H1 (cell line): ENCODE measurements at regions not wholly inside any gene's neighbourhood (a gene's known extent, or its start where the extent isn't known, plus 50 kb on each side); places are given as distances from the start of the nearest gene placed in this dataset.

Experiments used
- CTCF ChIA-PET: fragments of 300-600 bp; sonication (Branson Sonifier 250); formaldehyde crosslinking; loops from one replicate; lab custom pipeline; 2021; ENCODE audit not compliant: partially characterized antibody; lab: Charles Lee
- POLR2A ChIA-PET: fragments of 300-600 bp; sonication (Branson Sonifier 250); formaldehyde crosslinking; loops from one replicate; lab custom pipeline; 2021; ENCODE audit warnings: inconsistent platforms; ENCODE audit not compliant: partially characterized antibody; lab: Charles Lee
- DNase-seq, 2 experiments: peaks; one replicate each; pipeline versions ENCODE4 v3.0.0 to v3.0.0-alpha.2; 2010 to 2022; ENCODE audit warnings: low spot score in 2 of 2, low read depth in 1 of 2, mixed read lengths in 1 of 2
- FAIRE-seq: peaks from 2 replicates; lab custom pipeline; 2011; peaks lifted over from hg19 to GRCh38; lab: Jason Lieb, UNC
- H2AFZ ChIP-seq: 2 replicates; pipeline ENCODE4 v1.8.1; 2012; ENCODE audit warnings: low read length, inconsistent platforms
- H2AK5ac ChIP-seq: 2 replicates; pipeline ENCODE4 v1.6.1; 2013; ENCODE audit warnings: low read depth, low read length
- H2BK120ac ChIP-seq: replicated peaks from 2 replicates; pipeline ENCODE3; 2013; ENCODE audit warnings: low read depth, low read length, inconsistent platforms
- H2BK12ac ChIP-seq: 2 replicates; pipeline ENCODE4 v1.6.1; 2013; ENCODE audit warnings: low read depth, low read length
- H2BK15ac ChIP-seq: 2 replicates; pipeline ENCODE4 v1.6.1; 2013; ENCODE audit warnings: low read length
- H2BK20ac ChIP-seq: 2 replicates; pipeline ENCODE4 v1.6.1; 2013; ENCODE audit warnings: low read length
- H2BK5ac ChIP-seq: 2 replicates; pipeline ENCODE4 v1.6.1; 2013; ENCODE audit warnings: low read depth, low read length
- H3K14ac ChIP-seq: 2 replicates; pipeline ENCODE4 v1.6.1; 2013; ENCODE audit warnings: inconsistent platforms; ENCODE audit not compliant: insufficient read length
- H3K18ac ChIP-seq: 2 replicates; pipeline ENCODE4 v1.6.1; 2013; ENCODE audit warnings: low read length; ENCODE audit errors: extremely low read depth
- H3K23ac ChIP-seq: 2 replicates; pipeline ENCODE4 v1.6.1; 2013; ENCODE audit warnings: inconsistent platforms; ENCODE audit not compliant: insufficient read length
- H3K23me2 ChIP-seq: 2 replicates; pipeline ENCODE4 v1.6.1; 2013; ENCODE audit warnings: low read depth, low read length
- H3K27ac ChIP-seq: 2 replicates; pipeline ENCODE4 v1.6.1; 2011; ENCODE audit warnings: low read depth, low read length, inconsistent platforms
- H3K27me3 ChIP-seq, 4 experiments: replicated peaks in 1 of 4; 1 replicate in 1 of 4; 2 replicates in 3 of 4; pipeline versions ENCODE4 v1.6.1 to v1.8.1; 2011 to 2013; ENCODE audit warnings: low read length in 3 of 4, mild to moderate bottlenecking in 3 of 4, inconsistent platforms in 2 of 4, mixed read lengths in 2 of 4, moderate library complexity in 1 of 4; ENCODE audit not compliant: control insufficient read depth in 3 of 4, insufficient read depth in 3 of 4; ENCODE audit errors: extremely low read depth in 1 of 4
- H3K36me3 ChIP-seq, 4 experiments: 2 replicates each; pipeline versions ENCODE4 v1.6.1 to v1.8.1; 2011 to 2013; ENCODE audit warnings: mild to moderate bottlenecking in 4 of 4, low read length in 3 of 4, moderate library complexity in 2 of 4, control low read depth in 1 of 4, inconsistent platforms in 1 of 4; ENCODE audit not compliant: insufficient read depth in 4 of 4, control insufficient read depth in 2 of 4
- H3K4ac ChIP-seq: replicated peaks from 2 replicates; pipeline ENCODE3; 2013; ENCODE audit warnings: low read length, low read depth, mixed read lengths, inconsistent platforms; ENCODE audit not compliant: insufficient read length
- H3K4me1 ChIP-seq, 4 experiments: replicated peaks in 1 of 4; 1 replicate in 1 of 4; 2 replicates in 3 of 4; pipeline versions ENCODE4 v1.6.1 to v1.8.1; 2011 to 2013; ENCODE audit warnings: low read length in 3 of 4, inconsistent platforms in 2 of 4, mixed read lengths in 1 of 4; ENCODE audit not compliant: insufficient read depth in 4 of 4, control insufficient read depth in 3 of 4
- H3K4me2 ChIP-seq, 2 experiments: 2 replicates each; pipeline versions ENCODE4 v1.6.1 to v1.8.1; 2011 to 2013; ENCODE audit warnings: low read depth in 2 of 2, low read length in 2 of 2, control low read depth in 1 of 2, inconsistent platforms in 1 of 2, mild to moderate bottlenecking in 1 of 2; ENCODE audit not compliant: insufficient read depth in 1 of 2
- H3K4me3 ChIP-seq, 4 experiments: fragments of 200-600, 300-600 bp in 1 of 4; sonication (generic), shearing (Covaris generic), sonication (Bioruptor Twin) in 1 of 4; 2 replicates each; pipeline versions ENCODE4 v1.5.1 to v1.8.1; 2011 to 2016; ENCODE audit warnings: low read length in 4 of 4, low read depth in 3 of 4, control low read depth in 2 of 4, inconsistent platforms in 2 of 4, mild to moderate bottlenecking in 2 of 4, mixed read lengths in 1 of 4, moderate library complexity in 1 of 4; ENCODE audit not compliant: insufficient read depth in 2 of 4; ENCODE audit errors: extremely low read depth in 1 of 4
- H3K56ac ChIP-seq: replicated peaks from 2 replicates; pipeline ENCODE3; 2013; ENCODE audit warnings: low read depth, mild to moderate bottlenecking, mixed read lengths, low read length, inconsistent platforms; ENCODE audit not compliant: insufficient read length
- H3K79me1 ChIP-seq: 2 replicates; pipeline ENCODE4 v1.6.1; 2013; ENCODE audit warnings: low read depth, low read length, control low read depth
- H3K79me2 ChIP-seq, 2 experiments: 2 replicates each; pipeline versions ENCODE4 v1.6.1 to v1.8.1; 2012 to 2013; ENCODE audit warnings: low read length in 2 of 2, mild to moderate bottlenecking in 2 of 2, inconsistent platforms in 1 of 2; ENCODE audit not compliant: insufficient read depth in 2 of 2, control insufficient read depth in 1 of 2
- H3K9ac ChIP-seq, 4 experiments: replicated peaks in 1 of 4; 1 replicate in 1 of 4; 2 replicates in 3 of 4; pipeline versions ENCODE4 v1.6.1 to v1.8.1; 2011 to 2013; ENCODE audit warnings: low read depth in 3 of 4, low read length in 3 of 4, control low read depth in 2 of 4, mild to moderate bottlenecking in 2 of 4, moderate library complexity in 2 of 4, inconsistent platforms in 1 of 4; ENCODE audit errors: extremely low read depth in 1 of 4
- H3K9me3 ChIP-seq, 2 experiments: 2 replicates each; pipeline versions ENCODE4 v1.6.1 to v1.8.1; 2012 to 2013; ENCODE audit warnings: mild to moderate bottlenecking in 2 of 2, moderate library complexity in 2 of 2, control low read depth in 1 of 2, inconsistent platforms in 1 of 2, low read depth in 1 of 2, low read length in 1 of 2, mixed read lengths in 1 of 2; ENCODE audit not compliant: insufficient read depth in 2 of 2
- H4K20me1 ChIP-seq, 2 experiments: replicated peaks in 1 of 2; 2 replicates each; pipeline versions ENCODE3 to v1.8.1; 2011 to 2013; ENCODE audit warnings: inconsistent platforms in 2 of 2, low read length in 2 of 2, mild to moderate bottlenecking in 1 of 2; ENCODE audit not compliant: insufficient read depth in 2 of 2, control insufficient read depth in 1 of 2
- H4K5ac ChIP-seq: 2 replicates; pipeline ENCODE4 v1.6.1; 2013; ENCODE audit warnings: low read length, low read depth, mixed read lengths, inconsistent platforms; ENCODE audit not compliant: insufficient read length
- H4K8ac ChIP-seq: 2 replicates; pipeline ENCODE4 v1.8.0; 2013; ENCODE audit warnings: mild to moderate bottlenecking, moderate library complexity, low read length, inconsistent platforms; ENCODE audit not compliant: insufficient read depth; ENCODE audit errors: extremely low read depth
- H4K91ac ChIP-seq: replicated peaks from 2 replicates; pipeline ENCODE3; 2013; ENCODE audit warnings: low read length, mixed read lengths, inconsistent platforms; ENCODE audit not compliant: insufficient read length
- ATF2 ChIP-seq: IDR thresholded peaks from 2 replicates; pipeline ENCODE4 v1.6.1; 2012; ENCODE audit warnings: low read length, inconsistent platforms
- CHD2 ChIP-seq: IDR thresholded peaks from 2 replicates; pipeline ENCODE4 v1.6.1; 2012; ENCODE audit warnings: low read length, improper control_type of control experiment
- CREB1 ChIP-seq: IDR thresholded peaks from 2 replicates; pipeline ENCODE4 v1.6.1; 2012; ENCODE audit warnings: inconsistent platforms
- CTBP2 ChIP-seq: IDR thresholded peaks from 2 replicates; pipeline ENCODE4 v1.7.0; 2011; ENCODE audit warnings: borderline replicate concordance, mild to moderate bottlenecking, moderate library complexity, mixed read lengths, low read length; ENCODE audit not compliant: insufficient read depth, insufficient read length
- EGR1 ChIP-seq: IDR thresholded peaks from 2 replicates; pipeline ENCODE4 v1.6.1; 2011; ENCODE audit warnings: low read depth, low read length, borderline replicate concordance
- GTF2F1 ChIP-seq: IDR thresholded peaks from 2 replicates; pipeline ENCODE4 v1.6.1; 2012; ENCODE audit warnings: low read depth, low read length, improper control_type of control experiment, borderline replicate concordance
- HDAC2 ChIP-seq, 2 experiments: fragments of 300-600 bp in 1 of 2; sonication (generic) in 1 of 2; IDR thresholded peaks; 2 replicates each; pipeline ENCODE4 v1.6.1; 2011 to 2012; ENCODE audit warnings: low read depth in 2 of 2, low read length in 2 of 2, mild to moderate bottlenecking in 2 of 2, moderate library complexity in 2 of 2, borderline replicate concordance in 1 of 2, inconsistent platforms in 1 of 2
- JUND ChIP-seq: IDR thresholded peaks from 2 replicates; pipeline ENCODE4 v1.6.1; 2011; ENCODE audit warnings: mild to moderate bottlenecking, improper control_type of control experiment, low read length
- NANOG ChIP-seq: IDR thresholded peaks from 2 replicates; pipeline ENCODE4 v1.6.1; 2011; ENCODE audit warnings: low read length, low read depth, mild to moderate bottlenecking, inconsistent platforms; ENCODE audit not compliant: insufficient read depth, poor library complexity, severe bottlenecking
- PHF8 ChIP-seq: fragments of 200-600 bp; sonication (generic); conservative IDR thresholded peaks from 2 replicates; pipeline ENCODE4 v1.7.1; 2012; ENCODE audit warnings: low read depth, mild to moderate bottlenecking, inconsistent platforms, low read length, moderate library complexity
- SIX5 ChIP-seq: IDR thresholded peaks from 2 replicates; pipeline ENCODE4 v1.6.1; 2011; ENCODE audit warnings: mild to moderate bottlenecking, low read depth, low read length
- WGBS, 2 experiments: shearing (Covaris generic) in 1 of 2; methylation state at CpG; one replicate each; pipeline versions ENCODE4 v1.1.6 to v1.1.7; 2013 to 2015; ENCODE audit warnings: low lambda C conversion rate in 2 of 2, mixed read lengths in 2 of 2, inconsistent platforms in 1 of 2, low coverage in 1 of 2, missing lambda C conversion rate in 1 of 2; ENCODE audit not compliant: insufficient replicate concordance in 2 of 2, insufficient coverage in 1 of 2, insufficient read length in 1 of 2; ENCODE audit errors: extremely low coverage in 1 of 2, missing lambda C conversion rate in 1 of 2; 5-methylcytosine and 5-hydroxymethylcytosine counted together

- H4K20me1 ChIP-seq: no peaks in the 10 kb centered on the region
- no peaks in the 10 kb centered on the region; the same call in 1 of the 2 replicates for H3K23me2 ChIP-seq
- DNase-seq (no peak), FAIRE-seq (no peak)
- H3K56ac ChIP-seq: no peak overlapping the region
- 87% methylated on average over 6 of the region's 6 CpGs; no CpG with 5 or more reads in 1 of the 2 experiments for WGBS, 2 experiments
- no peak overlapping the region for H4K8ac ChIP-seq
- TF ChIP-seq SIX5: no peak
- TF ChIP-seq NANOG: no peak
- TF ChIP-seq PHF8: no peak
- TF ChIP-seq CREB1: no peak
- no peak for TF ChIP-seq CTBP2
- TF ChIP-seq GTF2F1: no peak
- no peak for TF ChIP-seq ATF2
- TF ChIP-seq CHD2: no peak
- TF ChIP-seq HDAC2 (IDR thresholded peaks at IDR 0.05; ENCODE audit: borderline replicate concordance in 1 of 2, low read depth in 2 of 2, low read length in 2 of 2): no peak
- no peak for TF ChIP-seq EGR1
- no peak for TF ChIP-seq JUND
- H2BK15ac ChIP-seq: no peak overlapping the region
- H3K4me1 ChIP-seq: peaks cover 0 to 6% (median 0%) of the 10 kb centered on the region in 4 experiments; a peak in 1 of 7 replicates
- H2AK5ac ChIP-seq: no peak overlapping the region
- no peak overlapping the region for H4K5ac ChIP-seq
- H3K9me3 ChIP-seq: no peaks in the 10 kb centered on the region
- H2BK20ac ChIP-seq: no peak overlapping the region
- no peak overlapping the region for H3K4ac ChIP-seq
- H2BK120ac ChIP-seq: no peak overlapping the region
- POLR2A ChIA-PET: no interaction called here
- CTCF ChIA-PET: no interaction called here
- H3K23ac ChIP-seq: no peak overlapping the region
- no peak overlapping the region for H3K4me3 ChIP-seq
- no peaks in the 10 kb centered on the region for H3K27me3 ChIP-seq
- H3K27ac ChIP-seq: no peak overlapping the region
- no peaks in the 10 kb centered on the region for H3K79me1 ChIP-seq
- no peak overlapping the region for H3K4me2 ChIP-seq
- H3K9ac ChIP-seq: no peak overlapping the region
- H4K91ac ChIP-seq: no peak overlapping the region
- no peak overlapping the region for H2AFZ ChIP-seq
- no peaks in the 10 kb centered on the region for H3K36me3 ChIP-seq
- H3K18ac ChIP-seq: no peak overlapping the region
- no peaks in the 10 kb centered on the region for H3K79me2 ChIP-seq
- H3K14ac ChIP-seq: no peak overlapping the region
- no peak overlapping the region for H2BK5ac ChIP-seq
- no peak overlapping the region for H2BK12ac ChIP-seq
Observed at GRCh38 chr2:41726364-41726763, 321.5 kb upstream of the PKDCC start.
